ENCODE measurements at regions not wholly inside any gene's neighbourhood (a gene's known extent, or its start where the extent isn't known, plus 50 kb on each side); places are given as distances from the start of the nearest gene placed in this dataset.

DNA sequence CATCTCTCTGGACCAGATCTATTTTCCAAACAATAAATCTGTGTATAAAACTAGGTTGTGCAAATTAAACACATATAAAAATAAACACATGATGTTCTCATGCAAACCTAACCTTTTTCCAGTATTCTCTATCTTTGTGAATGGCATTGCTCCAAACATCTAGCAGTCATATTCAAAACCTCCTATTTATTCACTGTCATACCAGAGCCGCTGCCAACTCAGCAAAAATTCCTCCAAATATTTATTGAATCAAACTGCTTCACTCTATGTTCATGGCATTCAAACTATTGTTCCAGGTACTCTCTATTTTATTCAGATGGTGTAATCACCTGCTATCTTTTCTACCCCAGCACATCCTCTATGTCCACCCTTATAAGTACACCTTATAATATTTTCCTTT is 652.1 kb upstream of the RIOK2 start:
- no peak overlapping the region for H3K27ac ChIP-seq (ENCODE audit: low read depth, low read length, poor library complexity, severe bottlenecking)
- H3K27me3 ChIP-seq (replicated peaks; ENCODE audit: insufficient read depth, low read depth, low read length, poor library complexity), result no peaks in the 10 kb centered on the region
- ChIA-PET CTCF (no interaction called here), POLR2A (ENCODE audit: low non-redundant PET) (no interaction called here)
- no peaks in the 10 kb centered on the region for H3K9me3 ChIP-seq (ENCODE audit: low read depth, low read length, poor library complexity, severe bottlenecking)
- no peak for DNase-seq (ENCODE audit: low spot score)
- H3K4me1 ChIP-seq (ENCODE audit: insufficient read depth, low read length, poor library complexity, severe bottlenecking), result peaks cover 17% of the 10 kb centered on the region
- no peaks in the 10 kb centered on the region for H3K36me3 ChIP-seq (ENCODE audit: insufficient read depth, low read length, poor library complexity, severe bottlenecking)
- H3K4me3 ChIP-seq (ENCODE audit: low read depth, low read length, poor library complexity, severe bottlenecking), result no peak overlapping the region
- TF ChIP-seq, protein P1, sequence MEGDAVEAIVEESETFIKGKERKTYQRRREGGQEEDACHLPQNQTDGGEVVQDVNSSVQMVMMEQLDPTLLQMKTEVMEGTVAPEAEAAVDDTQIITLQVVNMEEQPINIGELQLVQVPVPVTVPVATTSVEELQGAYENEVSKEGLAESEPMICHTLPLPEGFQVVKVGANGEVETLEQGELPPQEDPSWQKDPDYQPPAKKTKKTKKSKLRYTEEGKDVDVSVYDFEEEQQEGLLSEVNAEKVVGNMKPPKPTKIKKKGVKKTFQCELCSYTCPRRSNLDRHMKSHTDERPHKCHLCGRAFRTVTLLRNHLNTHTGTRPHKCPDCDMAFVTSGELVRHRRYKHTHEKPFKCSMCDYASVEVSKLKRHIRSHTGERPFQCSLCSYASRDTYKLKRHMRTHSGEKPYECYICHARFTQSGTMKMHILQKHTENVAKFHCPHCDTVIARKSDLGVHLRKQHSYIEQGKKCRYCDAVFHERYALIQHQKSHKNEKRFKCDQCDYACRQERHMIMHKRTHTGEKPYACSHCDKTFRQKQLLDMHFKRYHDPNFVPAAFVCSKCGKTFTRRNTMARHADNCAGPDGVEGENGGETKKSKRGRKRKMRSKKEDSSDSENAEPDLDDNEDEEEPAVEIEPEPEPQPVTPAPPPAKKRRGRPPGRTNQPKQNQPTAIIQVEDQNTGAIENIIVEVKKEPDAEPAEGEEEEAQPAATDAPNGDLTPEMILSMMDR (conservative IDR thresholded peaks at IDR 0.05; ENCODE audit: low read depth, low read length), result no peak
- TF ChIP-seq EZH2 (IDR thresholded peaks at IDR 0.05; ENCODE audit: borderline replicate concordance, low read depth, low read length, poor library complexity, severe bottlenecking), result no peak
- intact Hi-C loops (cut with micrococcal nuclease; ENCODE audit: unreplicated experiment), result no loop called here
- no TSS peak for BruUV-seq (replicated peaks)

DNA sequence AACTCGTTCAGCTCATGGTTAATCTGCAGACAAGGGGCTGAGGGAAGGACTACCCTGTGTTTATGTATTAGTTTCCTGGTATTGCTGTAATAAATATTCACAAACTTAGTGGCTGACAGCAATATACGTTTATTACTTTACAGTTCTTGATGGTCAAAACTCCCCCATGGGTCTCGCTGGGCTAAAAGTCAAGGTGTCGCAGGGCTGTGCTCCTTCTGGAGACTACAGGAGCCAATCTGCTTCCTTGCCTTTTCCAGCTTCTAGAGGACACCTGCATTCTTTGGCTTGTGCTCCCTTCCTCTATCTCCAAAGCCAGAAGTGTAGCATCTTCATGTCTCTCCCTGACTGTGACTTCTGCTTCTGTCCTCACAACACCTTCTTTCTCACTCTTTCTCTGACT is 653.8 kb upstream of the RIOK2 start:
- no peaks in the 10 kb centered on the region for H3K27me3 ChIP-seq (replicated peaks; ENCODE audit: insufficient read depth, low read depth, low read length, poor library complexity)
- H3K4me3 ChIP-seq (ENCODE audit: low read depth, low read length, poor library complexity, severe bottlenecking), result no peak overlapping the region
- DNase-seq (ENCODE audit: low spot score), result no peak
- H3K4me1 ChIP-seq (ENCODE audit: insufficient read depth, low read length, poor library complexity, severe bottlenecking), result peaks cover 20% of the 10 kb centered on the region
- POLR2A ChIA-PET (ENCODE audit: low non-redundant PET), result no interaction called here
- no peaks in the 10 kb centered on the region for H3K9me3 ChIP-seq (ENCODE audit: low read depth, low read length, poor library complexity, severe bottlenecking)
- no peaks in the 10 kb centered on the region for H3K36me3 ChIP-seq (ENCODE audit: insufficient read depth, low read length, poor library complexity, severe bottlenecking)
- no peak overlapping the region for H3K27ac ChIP-seq (ENCODE audit: low read depth, low read length, poor library complexity, severe bottlenecking)
- no peak for TF ChIP-seq EZH2 (IDR thresholded peaks at IDR 0.05; ENCODE audit: borderline replicate concordance, low read depth, low read length, poor library complexity, severe bottlenecking)
- TF ChIP-seq, protein P1 (conservative IDR thresholded peaks at IDR 0.05; ENCODE audit: low read depth, low read length), result no peak
- CTCF ChIA-PET, result no interaction called here
- BruUV-seq (replicated peaks), result no TSS peak
- intact Hi-C loops (cut with micrococcal nuclease; ENCODE audit: unreplicated experiment), result no loop called here

DNA sequence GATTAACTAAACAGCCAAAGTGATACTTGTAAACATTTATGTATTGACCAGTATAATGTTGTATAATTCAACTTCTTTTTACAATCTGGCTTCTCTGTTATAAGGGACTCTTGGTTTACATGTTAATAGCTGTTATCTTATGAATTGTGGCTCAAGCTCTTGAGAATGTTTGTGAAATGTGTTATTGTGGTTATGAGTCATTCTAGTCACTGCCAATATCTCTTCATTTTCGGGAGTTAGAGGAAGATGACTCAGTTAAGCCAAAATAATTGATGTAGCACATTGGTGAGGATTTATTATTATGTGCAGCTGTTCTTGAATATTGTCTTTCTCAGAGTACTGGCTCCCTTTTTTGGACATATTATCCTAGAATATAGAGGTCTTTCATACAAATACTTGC is 655.2 kb upstream of the RIOK2 start:
- ChIA-PET CTCF (no interaction called here), POLR2A (ENCODE audit: low non-redundant PET) (no interaction called here)
- no TSS peak for BruUV-seq (replicated peaks)
- Histone ChIP-seq H3K4me3 (ENCODE audit: low read depth, low read length, poor library complexity, severe bottlenecking) (no peak overlapping the region), H3K36me3 (ENCODE audit: insufficient read depth, low read length, poor library complexity, severe bottlenecking) (no peaks in the 10 kb centered on the region), H3K9me3 (ENCODE audit: low read depth, low read length, poor library complexity, severe bottlenecking) (no peaks in the 10 kb centered on the region), H3K27ac (ENCODE audit: low read depth, low read length, poor library complexity, severe bottlenecking) (peak overlapping the region; percentile 23), H3K27me3 (replicated peaks; ENCODE audit: insufficient read depth, low read depth, low read length, poor library complexity) (no peaks in the 10 kb centered on the region), H3K4me1 (ENCODE audit: insufficient read depth, low read length, poor library complexity, severe bottlenecking) (peaks cover 20% of the 10 kb centered on the region)
- intact Hi-C loops (cut with micrococcal nuclease; ENCODE audit: unreplicated experiment), result no loop called here
- TF ChIP-seq, protein P1 (conservative IDR thresholded peaks at IDR 0.05; ENCODE audit: low read depth, low read length), result no peak
- no peak for TF ChIP-seq EZH2 (IDR thresholded peaks at IDR 0.05; ENCODE audit: borderline replicate concordance, low read depth, low read length, poor library complexity, severe bottlenecking)
- peak; percentile 89 for DNase-seq (ENCODE audit: low spot score)
